GM21360 (cell line): ENCODE measurements at regions not wholly inside any gene's neighbourhood (a gene's known extent, or its start where the extent isn't known, plus 50 kb on each side); places are given as distances from the start of the nearest gene placed in this dataset.
"Not testable (repeated sequence)": the region's sequence is repeated elsewhere in the genome, so short reads cannot be mapped to it uniquely, and the experiment has no call there.

Experiments
- ATAC-seq: cut with Tn5 transposase; IDR thresholded peaks from one replicate; pipeline ENCODE4 v1.9.1; 2021; ENCODE audit warnings: mild to moderate bottlenecking, moderate library complexity; ENCODE audit not compliant: unreplicated experiment

DNA sequence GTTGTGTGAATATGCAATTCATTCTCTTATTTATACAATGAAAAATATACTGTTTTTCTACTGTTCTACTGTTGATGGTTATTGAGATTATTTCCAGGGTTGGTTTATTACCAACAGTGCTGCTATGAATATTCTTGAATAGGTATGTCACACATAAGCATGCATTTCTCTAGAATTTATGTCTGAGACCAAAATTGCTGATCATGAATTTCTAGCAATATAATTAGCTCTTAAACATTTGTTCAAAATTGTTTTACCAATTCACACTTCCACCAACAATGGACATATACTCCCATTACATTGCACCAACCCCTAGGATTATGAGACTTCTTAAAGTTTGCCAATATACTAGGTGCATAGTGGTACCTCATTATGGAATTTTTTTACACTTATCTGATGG, 164.1 kb upstream of the KCNQ5 start:
- ATAC-seq, result no peak

DNA sequence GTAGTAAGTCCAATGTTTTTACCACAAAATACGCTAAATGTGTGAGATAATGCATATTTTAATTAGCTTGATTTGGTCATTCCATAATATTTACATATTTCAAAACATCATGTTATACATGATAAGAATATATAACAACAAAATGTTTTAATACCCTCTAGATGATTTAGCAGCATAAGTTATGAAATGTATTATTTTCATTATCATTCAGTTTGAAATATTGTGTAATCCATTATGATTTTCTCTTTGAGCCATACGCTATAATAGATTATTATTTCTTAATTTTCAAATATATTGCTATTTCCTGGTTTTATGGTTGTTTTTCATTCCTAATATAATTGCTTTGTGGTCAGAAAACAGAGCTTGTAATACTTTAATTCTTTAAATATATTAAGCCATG, 163.3 kb upstream of the KCNQ5 start:
- ATAC-seq, result no peak

DNA sequence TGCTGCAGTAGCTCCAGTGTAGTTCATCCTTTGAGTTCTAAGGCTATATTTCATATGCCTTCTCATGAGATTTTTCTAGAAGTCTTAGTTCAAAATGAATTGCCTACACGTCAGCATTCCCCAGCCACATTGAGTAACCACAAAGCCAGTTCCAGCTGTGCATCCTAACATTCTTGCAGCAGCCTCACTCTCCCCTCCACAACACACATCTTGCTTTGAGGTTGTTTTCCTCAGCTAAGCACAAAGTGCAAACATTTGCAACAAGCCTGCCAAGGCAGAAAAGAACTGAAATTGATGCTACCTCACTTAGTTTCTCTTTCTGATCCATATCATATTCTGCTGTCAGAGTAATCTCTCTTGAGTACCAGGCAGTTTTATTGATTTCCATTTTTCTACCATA, 160.7 kb upstream of the KCNQ5 start:
- no peak for ATAC-seq

DNA sequence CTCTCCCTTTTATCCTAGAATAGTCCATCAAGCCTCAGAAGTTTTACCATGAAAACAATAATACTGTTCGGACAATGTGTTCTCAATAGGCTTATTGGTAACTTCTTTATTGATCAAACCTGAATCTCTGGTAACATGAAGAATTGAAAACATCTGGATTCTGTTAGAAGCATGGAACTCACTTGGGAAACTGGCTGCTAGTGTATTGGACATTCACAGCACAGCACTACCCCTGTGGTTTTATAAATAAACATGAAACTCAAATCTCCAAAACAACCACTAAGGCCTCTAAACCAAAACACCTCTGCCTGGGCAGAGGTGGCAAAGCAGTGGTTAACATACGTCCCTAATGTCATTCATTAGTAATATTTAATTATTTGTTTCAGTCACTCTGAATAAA, 157.6 kb upstream of the KCNQ5 start:
- ATAC-seq, result no peak

DNA sequence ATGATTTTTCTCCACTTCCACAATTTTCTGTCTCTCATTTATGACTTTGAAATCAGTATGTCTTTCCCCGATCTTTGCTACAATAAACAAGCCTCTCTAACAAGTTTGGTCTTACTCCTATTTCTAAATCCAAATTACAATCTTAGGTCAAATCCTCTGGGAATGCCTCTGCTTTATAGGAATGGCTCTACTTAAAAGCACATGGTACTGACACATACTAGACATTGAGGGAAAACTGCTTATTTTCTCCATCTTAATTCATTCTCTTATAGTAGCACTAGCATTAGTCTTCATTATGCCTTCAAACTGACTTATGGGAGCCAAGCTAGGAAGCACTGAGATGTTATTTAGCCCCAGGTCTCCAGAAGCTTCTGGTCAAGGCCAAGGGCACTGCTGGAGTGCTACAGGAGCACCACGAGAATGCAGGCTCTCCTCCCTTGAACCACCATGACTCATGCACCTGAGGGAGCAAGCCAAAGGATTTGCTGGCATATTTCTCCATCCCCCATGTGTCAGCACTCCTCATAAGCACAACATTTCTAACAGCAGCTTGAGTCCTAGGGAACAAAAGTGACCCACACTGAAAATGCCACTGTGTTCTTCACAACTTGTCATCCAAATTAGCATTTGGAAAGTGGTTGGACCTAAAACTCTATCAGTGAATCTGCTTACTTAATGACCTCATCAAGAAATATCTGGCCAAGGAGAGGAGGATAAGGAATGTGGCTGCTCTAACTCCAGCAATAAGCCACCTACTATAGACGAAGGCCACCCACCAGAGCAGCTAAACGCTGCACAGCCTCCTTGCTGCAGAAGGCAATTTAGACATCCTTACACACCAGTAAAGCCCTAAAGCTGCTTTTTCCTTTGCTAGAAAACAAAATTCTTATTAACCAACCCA, 156.8 kb upstream of the KCNQ5 start:
- no peak for ATAC-seq

DNA sequence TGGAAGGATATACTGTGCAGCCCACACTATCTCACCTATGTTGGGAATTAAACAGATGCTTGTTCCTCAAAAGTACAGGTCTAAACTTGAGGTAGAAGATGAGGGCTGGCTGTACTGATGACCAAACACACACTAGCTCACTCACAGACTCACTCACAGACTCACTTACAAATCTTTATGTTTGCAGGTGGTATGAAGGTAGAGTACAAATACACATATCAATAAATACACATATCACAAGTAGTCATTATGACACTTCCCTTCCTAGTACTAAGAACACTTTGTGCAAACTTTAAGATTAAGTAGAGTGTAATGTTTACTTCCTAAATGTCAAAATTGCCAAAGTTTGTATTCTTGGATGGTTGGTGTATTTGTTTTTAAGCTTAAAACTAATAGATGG, 155.4 kb upstream of the KCNQ5 start:
- no peak for ATAC-seq

DNA sequence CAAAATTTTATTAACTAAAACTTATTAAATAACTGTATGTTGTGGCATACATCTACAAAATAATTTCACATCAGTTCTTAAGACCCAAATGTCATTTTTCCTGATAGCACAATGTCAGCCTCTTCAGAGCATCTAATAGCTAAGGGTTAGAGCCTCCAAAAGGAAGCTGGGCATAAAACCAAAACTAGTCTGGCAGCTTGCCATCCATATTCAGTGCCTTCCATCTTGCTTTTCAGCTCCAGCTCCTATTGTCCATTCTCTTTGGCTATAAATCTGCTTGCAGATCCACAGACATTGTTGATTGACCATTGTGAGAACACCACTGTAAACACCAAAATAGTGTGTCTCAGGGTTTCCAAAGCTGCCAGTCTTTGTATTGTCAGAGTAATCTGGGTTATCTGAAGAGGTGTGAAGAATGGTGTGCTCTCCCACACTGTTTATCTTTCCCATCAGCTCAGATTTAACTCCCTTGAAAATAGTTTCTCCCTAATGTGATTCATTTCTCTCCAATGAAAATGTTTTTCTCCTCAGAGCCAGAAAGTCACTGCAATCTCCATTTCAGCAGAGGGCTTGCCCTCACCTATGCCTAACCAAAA, 154.8 kb upstream of the KCNQ5 start:
- no peak for ATAC-seq

DNA sequence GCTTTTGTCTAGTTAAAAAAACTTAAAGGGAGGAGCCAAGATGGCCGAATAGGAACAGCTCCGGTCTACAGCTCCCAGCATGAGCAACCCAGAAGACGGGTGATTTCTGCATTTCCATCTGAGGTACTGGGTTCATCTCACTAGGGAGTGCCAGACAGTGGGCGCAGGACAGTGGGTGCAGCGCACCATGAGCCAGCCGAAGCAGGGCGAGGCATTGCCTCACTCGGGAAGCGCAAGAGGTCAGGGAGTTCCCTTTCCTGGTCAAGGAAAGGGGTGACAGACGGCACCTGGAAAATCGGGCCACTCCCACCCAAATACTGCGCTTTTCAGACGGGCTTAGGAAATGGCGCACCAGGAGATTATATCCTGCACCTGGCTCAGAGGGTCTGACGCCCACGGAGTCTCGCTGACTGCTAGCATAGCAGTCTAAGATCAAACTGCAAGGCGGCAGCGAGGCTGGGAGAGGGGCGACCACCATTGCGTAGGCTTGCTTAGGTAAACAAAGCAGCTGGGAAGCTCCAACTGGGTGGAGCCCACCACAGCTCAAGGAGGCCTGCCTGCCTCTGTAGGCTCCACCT, 152.4 kb upstream of the KCNQ5 start:
- ATAC-seq, result not testable (repeated sequence)

DNA sequence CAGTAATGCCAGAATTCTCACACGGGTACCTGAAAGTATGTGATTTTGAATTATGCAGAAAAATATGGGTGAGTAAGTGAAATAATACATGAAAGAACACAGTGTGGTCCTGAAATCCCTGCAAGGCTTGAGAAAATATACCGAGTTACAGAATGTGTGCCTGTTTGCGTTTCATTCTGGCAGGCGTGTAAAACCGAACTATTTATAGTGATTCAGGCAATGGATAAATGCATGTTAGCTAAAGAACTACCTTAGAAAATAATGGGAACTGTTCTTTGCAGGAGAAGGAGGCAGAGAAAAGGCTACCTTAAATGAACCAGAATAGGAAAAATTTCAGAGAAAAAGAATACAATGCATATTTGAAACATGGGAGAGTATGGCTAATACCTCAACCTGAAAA, 145.8 kb upstream of the KCNQ5 start:
- ATAC-seq, result no peak

DNA sequence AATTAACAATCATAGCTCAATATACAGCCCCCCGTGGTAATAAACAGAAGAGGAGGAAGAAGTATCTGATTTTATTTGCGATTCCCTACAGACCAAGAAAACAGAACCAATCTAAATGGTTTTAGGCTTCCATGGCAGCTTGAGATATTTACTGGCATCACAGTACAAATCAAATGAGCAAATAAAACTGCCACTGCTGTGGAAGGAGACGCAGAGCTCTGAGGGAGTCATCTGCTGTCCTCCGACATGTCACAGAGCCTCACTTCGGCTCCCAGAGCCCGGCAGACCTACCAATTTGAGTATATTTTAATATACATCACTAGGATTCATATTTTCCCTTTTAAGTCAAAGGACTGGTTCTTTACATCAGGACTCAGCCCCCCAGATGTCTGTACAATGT, 145.2 kb upstream of the KCNQ5 start:
- ATAC-seq, result no peak

DNA sequence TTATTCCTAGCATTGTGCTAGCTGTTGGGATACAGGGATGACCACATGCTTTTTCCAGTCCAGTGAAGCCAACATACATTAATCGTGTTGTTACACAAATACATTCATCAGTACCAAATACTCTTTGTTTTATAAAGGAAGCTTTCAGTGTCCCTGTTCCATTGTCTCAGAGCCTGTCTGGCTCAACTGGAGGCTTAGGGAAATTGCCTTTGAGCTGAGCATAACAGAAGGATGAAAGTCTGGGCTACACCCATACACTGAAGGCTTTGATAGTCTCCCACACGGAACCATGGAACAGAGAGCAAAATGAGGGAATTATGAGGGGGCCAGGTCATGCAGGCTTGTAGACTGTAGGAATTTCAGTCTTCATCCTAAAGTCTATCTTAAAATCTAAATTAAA, 126.4 kb upstream of the KCNQ5 start:
- ATAC-seq, result no peak

DNA sequence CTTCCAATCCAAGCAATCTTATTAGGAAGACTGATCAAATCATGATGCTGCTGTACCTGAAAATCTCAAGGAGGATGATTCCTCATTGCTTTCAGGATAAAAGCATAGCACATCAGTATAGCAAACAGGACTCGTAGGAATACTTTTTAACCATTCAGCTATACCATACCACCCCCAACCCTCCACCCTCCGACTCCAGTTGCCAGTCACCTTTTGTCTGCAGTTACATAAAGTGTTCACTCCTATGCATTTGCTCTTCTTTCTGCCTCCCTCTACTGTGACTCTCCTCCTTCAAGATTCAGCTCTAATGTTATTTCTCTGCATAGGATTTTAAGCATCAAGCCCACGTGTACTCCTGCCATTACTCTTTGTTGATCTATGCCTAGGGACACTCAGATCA, 124.7 kb upstream of the KCNQ5 start:
- ATAC-seq, result no peak

DNA sequence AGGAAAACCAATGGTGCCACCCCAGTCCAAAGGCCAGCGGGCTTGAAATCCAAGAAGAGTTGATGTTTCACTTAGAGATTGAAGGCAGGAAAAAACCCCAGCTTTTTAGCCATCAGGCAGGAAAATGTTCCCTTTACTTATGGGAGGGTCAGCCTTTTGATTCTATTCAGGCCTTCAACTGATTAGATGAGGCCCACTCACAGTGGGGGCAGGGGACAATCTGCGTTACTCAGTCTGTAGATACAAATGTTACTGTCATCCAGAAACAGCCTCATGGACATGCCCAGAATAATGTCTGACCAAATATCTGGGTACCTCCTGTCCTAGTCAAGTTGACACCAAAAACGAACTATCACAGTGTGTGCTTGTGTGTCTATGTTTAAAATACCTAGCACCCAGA, 121.2 kb upstream of the KCNQ5 start:
- ATAC-seq, result no peak

DNA sequence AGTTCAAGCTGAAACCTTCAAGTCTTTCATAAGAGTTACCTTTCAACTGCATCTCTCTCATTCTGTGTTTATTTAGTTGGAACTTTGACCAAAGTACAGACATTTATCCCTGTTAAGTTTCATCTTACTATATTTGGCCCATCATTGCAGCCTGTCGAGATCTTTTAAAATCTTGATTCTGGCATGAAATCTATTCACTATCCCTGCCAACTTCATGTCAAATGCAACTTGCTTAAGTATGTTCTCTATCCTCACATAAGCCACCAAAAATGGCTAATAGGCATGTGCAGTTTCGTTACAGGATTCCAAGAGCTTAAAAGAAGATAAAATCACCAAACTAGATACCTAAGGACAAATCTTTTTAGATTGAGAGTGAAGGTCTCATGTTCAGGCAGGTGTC, 117.5 kb upstream of the KCNQ5 start:
- no peak for ATAC-seq

DNA sequence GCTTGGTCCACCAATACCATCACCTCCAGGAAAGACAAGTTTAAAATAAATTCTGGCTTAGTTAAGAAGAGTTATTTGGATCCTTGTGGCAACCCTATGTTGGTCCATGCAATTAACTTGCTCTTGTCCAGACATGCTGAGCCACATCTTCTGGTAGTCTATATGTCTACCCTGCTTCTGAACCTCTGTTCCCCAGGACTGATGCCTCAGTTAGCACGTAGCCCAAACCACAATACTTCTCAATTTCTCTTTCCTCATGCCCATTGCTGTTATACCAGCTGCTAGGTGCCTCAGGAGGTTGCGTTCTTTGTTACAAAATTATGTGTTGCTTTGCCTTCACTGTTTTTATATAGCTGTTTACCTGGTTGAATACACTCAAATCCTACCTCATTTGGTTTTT, 116.4 kb upstream of the KCNQ5 start:
- no peak for ATAC-seq

DNA sequence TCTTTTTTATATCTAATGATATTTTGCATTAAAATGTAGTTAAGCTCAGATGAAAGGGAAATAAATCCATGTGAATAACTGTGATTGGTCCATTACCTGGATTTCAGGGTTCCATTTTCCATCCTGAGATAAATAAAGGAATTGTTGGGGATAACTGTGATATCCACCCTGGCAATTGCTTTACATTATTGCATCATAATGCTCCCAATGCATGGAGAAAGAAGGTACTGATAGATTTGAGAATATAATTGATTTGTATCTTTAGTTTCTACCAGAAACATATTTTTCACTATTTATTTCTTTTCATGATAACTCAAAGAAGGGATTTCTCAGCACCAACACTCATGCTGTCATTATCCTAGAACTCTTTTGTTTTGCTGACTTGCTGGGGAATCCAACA, 102.0 kb upstream of the KCNQ5 start:
- no peak for ATAC-seq

DNA sequence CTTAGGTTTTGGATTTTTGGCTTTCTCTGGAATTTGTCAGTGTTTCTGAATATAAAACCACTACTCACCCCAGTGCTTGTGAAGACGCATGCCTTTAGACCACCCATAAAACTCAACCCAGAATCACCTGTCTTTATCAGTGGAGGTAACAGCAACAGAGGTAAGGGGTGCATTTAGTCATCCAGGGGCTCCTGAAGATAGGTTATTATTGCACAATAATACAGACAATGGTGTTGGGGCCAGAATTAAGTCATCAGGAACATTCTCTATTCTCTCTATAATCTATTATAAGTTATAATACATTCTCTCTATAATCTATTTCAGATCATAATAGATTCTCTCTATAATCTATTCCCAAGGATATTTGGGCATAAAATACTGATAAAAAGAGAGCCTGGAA, 100.2 kb upstream of the KCNQ5 start:
- ATAC-seq, result no peak

DNA sequence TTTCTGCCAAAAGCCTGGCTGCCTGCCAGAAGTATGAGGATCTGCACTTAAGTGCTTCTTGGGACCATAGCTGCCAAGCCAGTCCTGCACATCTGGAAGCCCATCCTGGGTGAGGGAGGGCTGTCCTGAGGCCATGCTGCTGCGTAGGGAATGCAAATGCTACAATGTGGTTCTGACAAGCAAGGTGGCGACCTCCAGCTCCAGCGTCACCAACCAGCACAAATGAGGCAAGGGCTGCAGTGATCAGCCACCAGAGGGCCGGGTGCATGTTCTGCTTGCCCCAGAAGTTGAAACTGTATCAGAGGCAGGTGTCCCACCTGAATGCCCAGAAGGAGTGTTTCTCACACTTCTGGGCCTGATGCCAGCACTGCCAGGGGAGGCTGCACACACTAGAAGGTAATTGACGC, 99.1 kb upstream of the KCNQ5 start:
- ATAC-seq, result peak; percentile 64

DNA sequence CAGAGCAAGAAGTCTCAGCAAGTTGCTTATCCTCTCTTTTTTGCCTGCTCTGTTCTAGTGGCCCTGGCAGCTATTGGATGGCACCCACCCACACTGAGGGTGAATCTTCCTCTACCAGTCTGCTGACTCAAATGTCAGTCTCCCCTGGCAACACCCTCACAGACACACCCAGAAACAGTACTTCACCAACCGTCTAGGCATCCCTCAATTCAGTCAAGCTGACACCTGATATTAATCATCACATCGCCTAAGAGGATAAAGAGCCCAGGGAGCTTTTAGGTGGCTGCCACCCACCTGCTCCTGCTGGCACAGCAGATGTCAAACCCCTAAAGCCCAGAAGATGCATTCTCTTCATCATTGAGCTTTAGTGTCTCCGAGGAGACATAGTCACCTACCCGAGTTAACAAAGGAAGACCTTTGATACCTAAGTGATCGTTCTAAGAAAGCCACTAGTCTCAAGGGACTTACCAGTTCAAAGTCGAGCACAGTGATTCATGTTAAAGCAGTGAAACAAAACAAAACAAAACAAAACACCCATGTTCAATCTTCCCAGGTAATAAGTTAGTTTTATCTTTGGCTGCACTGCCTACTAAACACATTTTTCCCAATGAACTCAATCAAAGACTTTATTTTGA, 97.7 kb upstream of the KCNQ5 start:
- ATAC-seq, result no peak

DNA sequence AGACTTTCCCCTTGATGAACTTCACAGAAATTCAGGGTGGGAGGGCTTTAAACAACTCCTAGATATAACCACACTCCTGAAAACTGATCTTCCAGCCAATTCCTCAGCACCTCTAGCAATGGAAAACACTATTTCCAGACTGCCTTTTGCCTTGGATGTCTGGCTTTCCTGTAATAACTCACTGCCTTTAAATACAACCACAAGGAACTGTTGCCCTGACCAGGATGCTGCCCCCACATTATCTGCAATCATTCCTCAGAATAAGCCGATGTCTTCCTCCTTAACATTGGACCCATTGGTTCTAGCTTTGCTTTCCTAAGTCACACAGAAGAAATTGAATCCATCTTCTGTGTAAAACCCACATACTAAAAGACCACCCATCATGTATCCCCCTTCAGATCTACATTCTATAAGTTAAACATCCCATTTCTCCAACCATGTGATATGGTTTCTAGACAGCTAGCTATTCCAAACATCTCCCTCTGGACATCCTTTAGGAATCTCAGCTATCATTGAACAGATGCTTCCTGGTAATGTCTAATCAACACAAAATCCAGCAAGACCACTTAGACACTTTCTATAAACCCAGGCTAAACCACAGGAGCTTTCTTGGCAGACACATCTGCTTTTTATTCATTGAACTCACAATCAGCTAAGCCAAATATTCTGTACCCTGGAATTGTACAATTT, 95.9 kb upstream of the KCNQ5 start:
- no peak for ATAC-seq

DNA sequence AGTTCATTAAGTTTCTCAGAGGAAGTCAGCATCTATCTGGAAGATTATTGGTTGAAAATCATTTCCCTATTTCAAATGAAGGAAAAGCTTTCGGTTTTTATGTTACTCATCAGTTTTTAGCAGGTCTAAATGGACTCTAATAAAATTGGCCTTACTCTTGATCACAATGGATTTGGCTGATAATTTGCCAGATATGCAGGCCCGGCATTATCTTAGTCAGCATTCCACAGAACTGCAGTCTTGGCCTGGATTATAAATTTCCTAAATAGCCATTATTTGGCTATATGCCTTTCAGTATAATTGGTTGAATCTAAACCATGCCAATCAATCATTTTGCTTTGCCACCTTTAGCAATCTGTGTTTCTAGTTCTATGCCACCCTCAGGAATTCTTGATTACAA, 91.7 kb upstream of the KCNQ5 start:
- no peak for ATAC-seq
